HG03139 (cell line): ENCODE measurements at regions not wholly inside any gene's neighbourhood (a gene's known extent, or its start where the extent isn't known, plus 50 kb on each side); places are given as distances from the start of the nearest gene placed in this dataset.

Source experiments
- ATAC-seq: cut with Tn5 transposase; IDR thresholded peaks from one replicate; pipeline ENCODE4 v1.9.1; 2021; ENCODE audit not compliant: unreplicated experiment

GRCh38 chr1:244106837-244107493 is 55.9 kb downstream of the ZBTB18 start:
- ATAC-seq: no peak

- no peak for ATAC-seq
These were observed 59.9 kb downstream of the ZBTB18 start for GRCh38 chr1:244111027-244111426.

- no peak for ATAC-seq
These were observed 61.0 kb downstream of the ZBTB18 start for GRCh38 chr1:244112041-244112440.

GRCh38 chr1:244112636-244113035 is 61.6 kb downstream of the ZBTB18 start:
- ATAC-seq: no peak

- ATAC-seq: no peak
These were observed 62.6 kb downstream of the ZBTB18 start for GRCh38 chr1:244113532-244114320.

- ATAC-seq: no peak
These were observed 63.8 kb downstream of the ZBTB18 start for GRCh38 chr1:244114892-244115291.

GRCh38 chr1:244116946-244117345 is 65.9 kb downstream of the ZBTB18 start:
- ATAC-seq: no peak

GRCh38 chr1:244118109-244118761 is 67.2 kb downstream of the ZBTB18 start:
- ATAC-seq: no peak

- ATAC-seq: no peak
These were observed 77.7 kb downstream of the ZBTB18 start for GRCh38 chr1:244128591-244129383.

- ATAC-seq: no peak
These were observed 86.2 kb downstream of the ZBTB18 start for GRCh38 chr1:244137276-244137675.

GRCh38 chr1:244137725-244138124 is 86.6 kb downstream of the ZBTB18 start:
- no peak for ATAC-seq

- no peak for ATAC-seq
These were observed 87.3 kb downstream of the ZBTB18 start for GRCh38 chr1:244138399-244138798.

GRCh38 chr1:244139655-244140054 is 88.6 kb downstream of the ZBTB18 start:
- no peak for ATAC-seq

- no peak for ATAC-seq
These were observed 89.3 kb downstream of the ZBTB18 start for GRCh38 chr1:244140420-244140819.

GRCh38 chr1:244144053-244144452 is 93.0 kb downstream of the ZBTB18 start:
- ATAC-seq: no peak

GRCh38 chr1:244150071-244150470 is 99.0 kb downstream of the ZBTB18 start:
- no peak for ATAC-seq

GRCh38 chr1:244150665-244151064 is 99.6 kb downstream of the ZBTB18 start:
- ATAC-seq: no peak

- ATAC-seq: no peak
These were observed 100.5 kb downstream of the ZBTB18 start for GRCh38 chr1:244151537-244151936.

GRCh38 chr1:244154508-244154871 is 103.4 kb downstream of the ZBTB18 start:
- ATAC-seq: no peak

GRCh38 chr1:244154872-244155531 is 103.9 kb downstream of the ZBTB18 start:
- ATAC-seq: no peak

- ATAC-seq: no peak
These were observed 104.6 kb downstream of the ZBTB18 start for GRCh38 chr1:244155661-244156060.
